22Rv1 (cell line): ENCODE measurements at regions not wholly inside any gene's neighbourhood (a gene's known extent, or its start where the extent isn't known, plus 50 kb on each side); places are given as distances from the start of the nearest gene placed in this dataset.
A peak's percentile ranks its signal among the peaks of the same experiment; 100 is the strongest.

Source experiments
- H3K27ac ChIP-seq: fragments of 450-650 bp; 2 replicates; pipeline ENCODE4 v1.5.1; 2017
- CTCF ChIP-seq: fragments of 450-650 bp; IDR thresholded peaks from 2 replicates; pipeline ENCODE4 v1.5.1; 2017; ENCODE audit warnings: mild to moderate bottlenecking
- ZFX ChIP-seq: fragments of 450-650 bp; IDR thresholded peaks from 2 replicates; pipeline ENCODE4 v1.6.1; 2017; ENCODE audit warnings: antibody characterized with exemption, borderline replicate concordance

GRCh38 chr15:38002883-38003477, 68.5 kb downstream of the TMCO5A start:
- no peak overlapping the region for H3K27ac ChIP-seq
- TF ChIP-seq CTCF (peak; percentile 49), ZFX (no peak)

GRCh38 chr15:38004218-38004861, 69.9 kb downstream of the TMCO5A start:
- TF ChIP-seq ZFX (no peak), CTCF (no peak)
- H3K27ac ChIP-seq = no peak overlapping the region

GRCh38 chr15:38005953-38006808, 71.7 kb downstream of the TMCO5A start:
- H3K27ac ChIP-seq = no peak overlapping the region
- TF ChIP-seq CTCF (no peak), ZFX (no peak)

- TF ChIP-seq CTCF (no peak), ZFX (no peak)
- no peak overlapping the region for H3K27ac ChIP-seq
These were observed 76.0 kb downstream of the TMCO5A start for GRCh38 chr15:38010395-38010794.

GRCh38 chr15:38012894-38013293, 78.5 kb downstream of the TMCO5A start:
- H3K27ac ChIP-seq = no peak overlapping the region
- TF ChIP-seq CTCF = no peak
- TF ChIP-seq ZFX = no peak

- TF ChIP-seq CTCF = no peak
- TF ChIP-seq ZFX = no peak
These were observed 83.3 kb downstream of the TMCO5A start for GRCh38 chr15:38017721-38018120.

GRCh38 chr15:38019066-38019465, 84.6 kb downstream of the TMCO5A start:
- no peak for TF ChIP-seq CTCF
- TF ChIP-seq ZFX = no peak

More at GRCh38 chr15:38017721-38018120, 83.3 kb downstream of the TMCO5A start:
- H3K27ac ChIP-seq = no peak overlapping the region

More at GRCh38 chr15:38019066-38019465, 84.6 kb downstream of the TMCO5A start:
- no peak overlapping the region for H3K27ac ChIP-seq
